ENCODE measurements at regions not wholly inside any gene's neighbourhood (a gene's known extent, or its start where the extent isn't known, plus 50 kb on each side); places are given as distances from the start of the nearest gene placed in this dataset.

DNA sequence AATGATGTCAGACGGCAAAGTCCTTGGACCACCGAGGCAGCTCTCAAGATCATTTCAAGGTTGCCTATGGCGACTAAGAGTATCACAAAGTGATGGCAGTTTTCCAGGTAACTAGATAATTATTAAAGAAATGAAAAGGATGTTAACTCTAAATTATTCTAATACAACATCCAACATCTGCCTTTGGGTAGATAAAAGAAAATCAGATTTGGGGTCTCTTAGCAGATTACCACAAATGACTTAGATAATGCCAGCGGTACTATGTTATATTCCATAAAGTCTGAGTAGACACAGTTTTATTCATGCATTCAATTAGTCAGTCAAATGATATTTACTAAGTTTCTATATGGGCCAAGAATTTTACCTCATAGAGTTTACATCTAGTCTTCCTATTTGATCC lies 441.3 kb downstream of the NEBL start:
- no peak for TF ChIP-seq GATA2 (IDR thresholded peaks at IDR 0.05; ENCODE audit: low read depth, low read length)
- TF ChIP-seq GATA3 (IDR thresholded peaks at IDR 0.05; ENCODE audit: low read depth, low read length) = no peak

Measured in SH-SY5Y (cell line).